ENCODE measurements at regions not wholly inside any gene's neighbourhood (a gene's known extent, or its start where the extent isn't known, plus 50 kb on each side); places are given as distances from the start of the nearest gene placed in this dataset.

DNA sequence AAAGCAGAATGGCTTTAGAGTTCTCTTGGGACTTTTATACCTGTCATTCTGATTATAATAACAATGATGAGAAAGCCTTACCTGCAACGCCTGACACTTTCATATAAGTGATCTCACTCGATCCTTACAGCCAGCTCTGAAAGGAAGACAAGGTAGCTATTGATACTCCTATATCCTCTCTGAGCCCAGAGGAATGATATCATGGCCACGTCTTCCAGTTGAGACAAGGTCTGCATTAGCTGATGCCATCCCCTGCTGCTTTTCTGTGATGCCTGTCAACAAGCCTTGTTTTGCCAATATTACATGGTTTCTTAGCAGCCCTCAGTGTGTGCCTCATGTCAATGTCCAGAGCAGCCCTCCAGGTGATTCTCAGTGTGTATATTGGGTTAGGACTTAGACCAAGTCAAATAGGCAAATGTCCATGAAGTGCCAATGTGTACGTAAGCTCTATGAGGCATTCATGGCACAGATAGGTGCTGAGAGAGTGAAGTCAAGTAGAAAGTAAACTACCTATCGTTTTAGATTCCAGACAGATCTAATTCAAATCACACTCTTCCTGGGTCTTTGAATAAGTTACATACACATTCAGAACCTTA is 405.9 kb downstream of the ADRA2A start:
- Histone ChIP-seq H3K4me3 (ENCODE audit: low read depth, low read length) (no peak overlapping the region), H3K36me3 (ENCODE audit: control insufficient read depth in 2 of 2, insufficient read depth in 1 of 2, low read length in 2 of 2) (no peaks in the 10 kb centered on the region), H3K27ac (ENCODE audit: extremely low read depth, low read depth, low read length) (no peak overlapping the region), H3K9me3 (ENCODE audit: control insufficient read depth, insufficient read depth, low read depth, low read length) (no peaks in the 10 kb centered on the region), H3K4me1 (ENCODE audit: control insufficient read depth, insufficient read depth, low read length) (no peaks in the 10 kb centered on the region)
- TF ChIP-seq ZNF555 (tag by site-specific recombination; conservative IDR thresholded peaks at IDR 0.05) (no peak), WT1 (tag by site-specific recombination; IDR thresholded peaks at IDR 0.05) (no peak), ZNF660 (tag by site-specific recombination; IDR thresholded peaks at IDR 0.05) (no peak), KLF7 (tag by site-specific recombination; IDR thresholded peaks at IDR 0.05; ENCODE audit: borderline replicate concordance) (no peak), ZNF366 (tag by site-specific recombination; conservative IDR thresholded peaks at IDR 0.05) (no peak), ZNF529 (tag by site-specific recombination; IDR thresholded peaks at IDR 0.05; ENCODE audit: insufficient replicate concordance) (no peak), KLF1 (tag by site-specific recombination; IDR thresholded peaks at IDR 0.05) (no peak)
- TF ChIP-seq, protein P1, sequence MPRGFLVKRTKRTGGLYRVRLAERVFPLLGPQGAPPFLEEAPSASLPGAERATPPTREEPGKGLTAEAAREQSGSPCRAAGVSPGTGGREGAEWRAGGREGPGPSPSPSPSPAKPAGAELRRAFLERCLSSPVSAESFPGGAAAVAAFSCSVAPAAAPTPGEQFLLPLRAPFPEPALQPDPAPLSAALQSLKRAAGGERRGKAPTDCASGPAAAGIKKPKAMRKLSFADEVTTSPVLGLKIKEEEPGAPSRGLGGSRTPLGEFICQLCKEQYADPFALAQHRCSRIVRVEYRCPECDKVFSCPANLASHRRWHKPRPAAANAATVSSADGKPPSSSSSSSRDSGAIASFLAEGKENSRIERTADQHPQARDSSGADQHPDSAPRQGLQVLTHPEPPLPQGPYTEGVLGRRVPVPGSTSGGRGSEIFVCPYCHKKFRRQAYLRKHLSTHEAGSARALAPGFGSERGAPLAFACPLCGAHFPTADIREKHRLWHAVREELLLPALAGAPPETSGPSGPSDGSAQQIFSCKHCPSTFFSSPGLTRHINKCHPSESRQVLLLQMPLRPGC (tag by site-specific recombination; IDR thresholded peaks at IDR 0.05) = no peak
- TF ChIP-seq, protein P2, sequence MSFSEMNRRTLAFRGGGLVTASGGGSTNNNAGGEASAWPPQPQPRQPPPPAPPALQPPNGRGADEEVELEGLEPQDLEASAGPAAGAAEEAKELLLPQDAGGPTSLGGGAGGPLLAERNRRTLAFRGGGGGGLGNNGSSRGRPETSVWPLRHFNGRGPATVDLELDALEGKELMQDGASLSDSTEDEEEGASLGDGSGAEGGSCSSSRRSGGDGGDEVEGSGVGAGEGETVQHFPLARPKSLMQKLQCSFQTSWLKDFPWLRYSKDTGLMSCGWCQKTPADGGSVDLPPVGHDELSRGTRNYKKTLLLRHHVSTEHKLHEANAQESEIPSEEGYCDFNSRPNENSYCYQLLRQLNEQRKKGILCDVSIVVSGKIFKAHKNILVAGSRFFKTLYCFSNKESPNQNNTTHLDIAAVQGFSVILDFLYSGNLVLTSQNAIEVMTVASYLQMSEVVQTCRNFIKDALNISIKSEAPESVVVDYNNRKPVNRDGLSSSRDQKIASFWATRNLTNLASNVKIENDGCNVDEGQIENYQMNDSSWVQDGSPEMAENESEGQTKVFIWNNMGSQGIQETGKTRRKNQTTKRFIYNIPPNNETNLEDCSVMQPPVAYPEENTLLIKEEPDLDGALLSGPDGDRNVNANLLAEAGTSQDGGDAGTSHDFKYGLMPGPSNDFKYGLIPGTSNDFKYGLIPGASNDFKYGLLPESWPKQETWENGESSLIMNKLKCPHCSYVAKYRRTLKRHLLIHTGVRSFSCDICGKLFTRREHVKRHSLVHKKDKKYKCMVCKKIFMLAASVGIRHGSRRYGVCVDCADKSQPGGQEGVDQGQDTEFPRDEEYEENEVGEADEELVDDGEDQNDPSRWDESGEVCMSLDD (tag by site-specific recombination; IDR thresholded peaks at IDR 0.05) = no peak
- TF ChIP-seq, protein P3, sequence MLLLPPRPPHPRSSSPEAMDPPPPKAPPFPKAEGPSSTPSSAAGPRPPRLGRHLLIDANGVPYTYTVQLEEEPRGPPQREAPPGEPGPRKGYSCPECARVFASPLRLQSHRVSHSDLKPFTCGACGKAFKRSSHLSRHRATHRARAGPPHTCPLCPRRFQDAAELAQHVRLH (tag by site-specific recombination; IDR thresholded peaks at IDR 0.05) = no peak
- TF ChIP-seq, protein P4, sequence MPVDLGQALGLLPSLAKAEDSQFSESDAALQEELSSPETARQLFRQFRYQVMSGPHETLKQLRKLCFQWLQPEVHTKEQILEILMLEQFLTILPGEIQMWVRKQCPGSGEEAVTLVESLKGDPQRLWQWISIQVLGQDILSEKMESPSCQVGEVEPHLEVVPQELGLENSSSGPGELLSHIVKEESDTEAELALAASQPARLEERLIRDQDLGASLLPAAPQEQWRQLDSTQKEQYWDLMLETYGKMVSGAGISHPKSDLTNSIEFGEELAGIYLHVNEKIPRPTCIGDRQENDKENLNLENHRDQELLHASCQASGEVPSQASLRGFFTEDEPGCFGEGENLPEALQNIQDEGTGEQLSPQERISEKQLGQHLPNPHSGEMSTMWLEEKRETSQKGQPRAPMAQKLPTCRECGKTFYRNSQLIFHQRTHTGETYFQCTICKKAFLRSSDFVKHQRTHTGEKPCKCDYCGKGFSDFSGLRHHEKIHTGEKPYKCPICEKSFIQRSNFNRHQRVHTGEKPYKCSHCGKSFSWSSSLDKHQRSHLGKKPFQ (tag by site-specific recombination; IDR thresholded peaks at IDR 0.05) = no peak
- ChIA-PET POLR2A (interaction anchor here (0.6 kb wide), 1 partner anchor 122 kb away, joined by 3 read pairs; no protein-coding TSS in a partner anchor), CTCF (no interaction called here)

DNA sequence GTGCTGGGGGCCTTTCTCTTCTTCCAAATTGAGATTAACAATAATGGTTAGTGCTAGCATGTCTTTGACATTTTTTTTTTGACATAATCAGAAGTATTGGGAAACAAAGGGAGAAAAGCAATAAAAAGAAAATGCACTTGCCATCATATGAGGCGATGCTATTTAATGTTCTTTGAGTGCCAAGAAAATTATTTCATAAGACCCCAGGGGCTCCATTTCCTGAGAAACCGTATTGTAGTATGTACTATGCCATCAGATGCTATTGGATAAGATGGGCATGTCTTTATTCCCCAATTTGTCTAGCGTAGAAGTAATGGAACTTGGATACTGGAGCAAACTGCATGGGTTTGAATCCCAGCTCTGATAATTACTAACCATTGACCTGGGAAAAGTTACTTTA is 408.9 kb downstream of the ADRA2A start:
- Histone ChIP-seq H3K27ac (ENCODE audit: extremely low read depth, low read depth, low read length) (no peak overlapping the region), H3K9me3 (ENCODE audit: control insufficient read depth, insufficient read depth, low read depth, low read length) (no peaks in the 10 kb centered on the region), H3K36me3 (ENCODE audit: control insufficient read depth in 2 of 2, insufficient read depth in 1 of 2, low read length in 2 of 2) (no peaks in the 10 kb centered on the region), H3K4me1 (ENCODE audit: control insufficient read depth, insufficient read depth, low read length) (no peaks in the 10 kb centered on the region), H3K4me3 (ENCODE audit: low read depth, low read length) (no peak overlapping the region)
- ChIA-PET CTCF (interaction anchor here (0.6 kb wide), 1 partner anchor 279 kb away, joined by 3 read pairs; no protein-coding TSS in a partner anchor), POLR2A (interaction anchor here (0.6 kb wide), 1 partner anchor 613 kb away, joined by 3 read pairs; no protein-coding TSS in a partner anchor)
- TF ChIP-seq TRIM28 (IDR thresholded peaks at IDR 0.05; ENCODE audit: borderline replicate concordance, low read length) = no peak
- TF ChIP-seq, protein P5, sequence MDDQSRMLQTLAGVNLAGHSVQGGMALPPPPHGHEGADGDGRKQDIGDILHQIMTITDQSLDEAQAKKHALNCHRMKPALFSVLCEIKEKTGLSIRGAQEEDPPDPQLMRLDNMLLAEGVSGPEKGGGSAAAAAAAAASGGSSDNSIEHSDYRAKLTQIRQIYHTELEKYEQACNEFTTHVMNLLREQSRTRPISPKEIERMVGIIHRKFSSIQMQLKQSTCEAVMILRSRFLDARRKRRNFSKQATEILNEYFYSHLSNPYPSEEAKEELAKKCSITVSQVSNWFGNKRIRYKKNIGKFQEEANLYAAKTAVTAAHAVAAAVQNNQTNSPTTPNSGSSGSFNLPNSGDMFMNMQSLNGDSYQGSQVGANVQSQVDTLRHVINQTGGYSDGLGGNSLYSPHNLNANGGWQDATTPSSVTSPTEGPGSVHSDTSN (CRISPR knock-in tag; IDR thresholded peaks at IDR 0.05) = no peak
- TF ChIP-seq ZNF433 (tag by site-specific recombination; IDR thresholded peaks at IDR 0.05; ENCODE audit: low read depth) = no peak
- TF ChIP-seq ZNF138 (tag by site-specific recombination; IDR thresholded peaks at IDR 0.05; ENCODE audit: borderline replicate concordance) = no peak
- no peak for TF ChIP-seq ZNF473 (tag by site-specific recombination; IDR thresholded peaks at IDR 0.05)
- TF ChIP-seq ZNF830 (tag by site-specific recombination; IDR thresholded peaks at IDR 0.05; ENCODE audit: low read depth) = no peak
- TF ChIP-seq, protein P6, sequence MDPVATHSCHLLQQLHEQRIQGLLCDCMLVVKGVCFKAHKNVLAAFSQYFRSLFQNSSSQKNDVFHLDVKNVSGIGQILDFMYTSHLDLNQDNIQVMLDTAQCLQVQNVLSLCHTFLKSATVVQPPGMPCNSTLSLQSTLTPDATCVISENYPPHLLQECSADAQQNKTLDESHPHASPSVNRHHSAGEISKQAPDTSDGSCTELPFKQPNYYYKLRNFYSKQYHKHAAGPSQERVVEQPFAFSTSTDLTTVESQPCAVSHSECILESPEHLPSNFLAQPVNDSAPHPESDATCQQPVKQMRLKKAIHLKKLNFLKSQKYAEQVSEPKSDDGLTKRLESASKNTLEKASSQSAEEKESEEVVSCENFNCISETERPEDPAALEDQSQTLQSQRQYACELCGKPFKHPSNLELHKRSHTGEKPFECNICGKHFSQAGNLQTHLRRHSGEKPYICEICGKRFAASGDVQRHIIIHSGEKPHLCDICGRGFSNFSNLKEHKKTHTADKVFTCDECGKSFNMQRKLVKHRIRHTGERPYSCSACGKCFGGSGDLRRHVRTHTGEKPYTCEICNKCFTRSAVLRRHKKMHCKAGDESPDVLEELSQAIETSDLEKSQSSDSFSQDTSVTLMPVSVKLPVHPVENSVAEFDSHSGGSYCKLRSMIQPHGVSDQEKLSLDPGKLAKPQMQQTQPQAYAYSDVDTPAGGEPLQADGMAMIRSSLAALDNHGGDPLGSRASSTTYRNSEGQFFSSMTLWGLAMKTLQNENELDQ (tag by site-specific recombination; IDR thresholded peaks at IDR 0.05; ENCODE audit: low read depth) = no peak
- TF ChIP-seq, protein P7, sequence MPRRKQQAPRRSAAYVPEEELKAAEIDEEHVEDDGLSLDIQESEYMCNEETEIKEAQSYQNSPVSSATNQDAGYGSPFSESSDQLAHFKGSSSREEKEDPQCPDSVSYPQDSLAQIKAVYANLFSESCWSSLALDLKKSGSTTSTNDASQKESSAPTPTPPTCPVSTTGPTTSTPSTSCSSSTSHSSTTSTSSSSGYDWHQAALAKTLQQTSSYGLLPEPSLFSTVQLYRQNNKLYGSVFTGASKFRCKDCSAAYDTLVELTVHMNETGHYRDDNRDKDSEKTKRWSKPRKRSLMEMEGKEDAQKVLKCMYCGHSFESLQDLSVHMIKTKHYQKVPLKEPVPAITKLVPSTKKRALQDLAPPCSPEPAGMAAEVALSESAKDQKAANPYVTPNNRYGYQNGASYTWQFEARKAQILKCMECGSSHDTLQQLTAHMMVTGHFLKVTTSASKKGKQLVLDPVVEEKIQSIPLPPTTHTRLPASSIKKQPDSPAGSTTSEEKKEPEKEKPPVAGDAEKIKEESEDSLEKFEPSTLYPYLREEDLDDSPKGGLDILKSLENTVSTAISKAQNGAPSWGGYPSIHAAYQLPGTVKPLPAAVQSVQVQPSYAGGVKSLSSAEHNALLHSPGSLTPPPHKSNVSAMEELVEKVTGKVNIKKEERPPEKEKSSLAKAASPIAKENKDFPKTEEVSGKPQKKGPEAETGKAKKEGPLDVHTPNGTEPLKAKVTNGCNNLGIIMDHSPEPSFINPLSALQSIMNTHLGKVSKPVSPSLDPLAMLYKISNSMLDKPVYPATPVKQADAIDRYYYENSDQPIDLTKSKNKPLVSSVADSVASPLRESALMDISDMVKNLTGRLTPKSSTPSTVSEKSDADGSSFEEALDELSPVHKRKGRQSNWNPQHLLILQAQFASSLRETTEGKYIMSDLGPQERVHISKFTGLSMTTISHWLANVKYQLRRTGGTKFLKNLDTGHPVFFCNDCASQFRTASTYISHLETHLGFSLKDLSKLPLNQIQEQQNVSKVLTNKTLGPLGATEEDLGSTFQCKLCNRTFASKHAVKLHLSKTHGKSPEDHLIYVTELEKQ (tag by site-specific recombination; IDR thresholded peaks at IDR 0.05; ENCODE audit: borderline replicate concordance) = no peak
- no peak for TF ChIP-seq ZNF175 (tag by site-specific recombination; IDR thresholded peaks at IDR 0.05)
- TF ChIP-seq ZNF416 (tag by site-specific recombination; IDR thresholded peaks at IDR 0.05) = no peak

All from HEK293 (cell line).